Activated CD4-positive, alpha-beta T cell treated with anti-CD3 and anti-CD28 coated beads for 36 hours (primary cell): ENCODE measurements at regions not wholly inside any gene's neighbourhood (a gene's known extent, or its start where the extent isn't known, plus 50 kb on each side); places are given as distances from the start of the nearest gene placed in this dataset.

Source experiments
- ATAC-seq: fragments of 200-7000 bp; cut with Tn5 transposase; one replicate; pipeline ENCODE4 v1.10.0; 2021; ENCODE audit warnings: mild to moderate bottlenecking, moderate library complexity
- CTCF ChIA-PET: fragments of 350-600 bp; sonication (Branson Sonifier 250); formaldehyde crosslinking; loops from one replicate; lab custom pipeline; 2021; ENCODE audit warnings: antibody characterized with exemption; lab: Charles Lee
- POLR2A ChIA-PET: fragments of 350-600 bp; sonication (Branson Sonifier 250); formaldehyde crosslinking; loops from one replicate; lab custom pipeline; 2021; ENCODE audit warnings: antibody characterized with exemption, inconsistent platforms; lab: Charles Lee
- DNase-seq: peaks from one replicate; pipeline ENCODE4 v3.0.0-alpha.2; 2020
- H3K27ac Mint-ChIP-seq: one replicate; pipeline ENCODE4 v1.8.0; 2021; ENCODE audit warnings: mixed read lengths
- H3K27me3 Mint-ChIP-seq: one replicate; pipeline ENCODE4 v1.8.0; 2021; ENCODE audit warnings: mixed read lengths
- H3K36me3 Mint-ChIP-seq: one replicate; pipeline ENCODE4 v1.8.0; 2021; ENCODE audit warnings: low read depth, mixed read lengths
- H3K4me1 Mint-ChIP-seq: one replicate; pipeline ENCODE4 v1.8.0; 2021; ENCODE audit warnings: mixed read lengths
- H3K4me3 Mint-ChIP-seq: one replicate; pipeline ENCODE4 v1.8.0; 2021; ENCODE audit warnings: mild to moderate bottlenecking, moderate library complexity, mixed read lengths
- H3K9me3 Mint-ChIP-seq: one replicate; pipeline ENCODE4 v1.8.0; 2021; ENCODE audit warnings: low read depth, mixed read lengths
- intact Hi-C, 2 experiments: fragments of 100-400 bp; cut with DNase I in 1 of 2; cut with micrococcal nuclease in 1 of 2; formaldehyde crosslinking; loops; one replicate each; pipeline versions ENCODE4 v1.14.2 to v1.15.1; 2022 to 2024; cut with DNase I, micrococcal nuclease

DNA sequence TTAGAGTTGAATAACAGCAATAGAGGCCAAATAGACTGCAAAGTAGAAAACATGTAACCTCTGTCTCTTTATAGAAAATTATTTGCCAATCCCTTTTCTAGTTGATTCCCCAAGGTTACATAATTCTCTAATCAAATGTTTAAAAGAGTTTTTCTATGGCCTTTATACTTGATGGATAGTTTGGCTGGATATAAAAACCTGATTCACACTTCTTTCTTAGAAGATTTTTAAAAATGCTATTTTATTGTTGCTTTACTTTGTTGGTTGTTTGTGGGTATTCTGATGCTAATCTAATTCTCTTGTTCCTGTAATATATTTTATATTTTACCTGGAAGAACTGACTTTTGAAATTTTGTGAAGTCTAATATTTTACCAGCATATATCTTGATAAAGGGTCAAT is 331.1 kb upstream of the MTPN start:
- DNase-seq (no peak), ATAC-seq (no peak)
- intact Hi-C loops, result no loop called here
- H3K27ac Mint-ChIP-seq, result no peak overlapping the region
- ChIA-PET POLR2A (no interaction called here), CTCF (no interaction called here)
- no peak overlapping the region for H3K4me3 Mint-ChIP-seq
- no peaks in the 10 kb centered on the region for H3K27me3 Mint-ChIP-seq
- peaks cover 5% of the 10 kb centered on the region for H3K9me3 Mint-ChIP-seq
- peaks cover 2% of the 10 kb centered on the region for H3K36me3 Mint-ChIP-seq
- H3K4me1 Mint-ChIP-seq, result no peaks in the 10 kb centered on the region

DNA sequence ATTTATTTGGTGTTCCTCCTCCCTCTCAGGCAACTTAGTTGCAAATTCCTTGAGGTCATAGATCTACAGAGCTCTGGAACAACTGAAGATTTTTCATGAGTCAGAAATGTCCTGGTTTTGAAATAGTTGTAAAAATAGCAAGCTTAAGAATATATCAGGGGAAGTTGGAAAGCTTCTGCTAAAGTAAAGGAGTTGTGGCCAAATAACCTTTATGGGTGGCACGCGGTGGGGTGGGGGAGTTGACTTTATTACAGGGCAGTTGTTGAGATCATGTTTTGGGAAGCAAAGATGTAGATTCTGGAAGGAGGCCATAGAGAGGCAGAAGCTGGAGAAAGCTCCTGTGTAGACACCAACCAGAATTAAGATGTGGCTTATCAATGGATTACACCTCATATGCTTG is 326.0 kb upstream of the MTPN start:
- no peak for DNase-seq
- intact Hi-C loops, result no loop called here
- H3K27me3 Mint-ChIP-seq, result no peaks in the 10 kb centered on the region
- peaks cover 15% of the 10 kb centered on the region for H3K9me3 Mint-ChIP-seq
- no peaks in the 10 kb centered on the region for H3K36me3 Mint-ChIP-seq
- POLR2A ChIA-PET, result no interaction called here
- CTCF ChIA-PET, result no interaction called here
- H3K4me1 Mint-ChIP-seq, result no peaks in the 10 kb centered on the region
- no peak overlapping the region for H3K4me3 Mint-ChIP-seq
- ATAC-seq, result no peak
- no peak overlapping the region for H3K27ac Mint-ChIP-seq

DNA sequence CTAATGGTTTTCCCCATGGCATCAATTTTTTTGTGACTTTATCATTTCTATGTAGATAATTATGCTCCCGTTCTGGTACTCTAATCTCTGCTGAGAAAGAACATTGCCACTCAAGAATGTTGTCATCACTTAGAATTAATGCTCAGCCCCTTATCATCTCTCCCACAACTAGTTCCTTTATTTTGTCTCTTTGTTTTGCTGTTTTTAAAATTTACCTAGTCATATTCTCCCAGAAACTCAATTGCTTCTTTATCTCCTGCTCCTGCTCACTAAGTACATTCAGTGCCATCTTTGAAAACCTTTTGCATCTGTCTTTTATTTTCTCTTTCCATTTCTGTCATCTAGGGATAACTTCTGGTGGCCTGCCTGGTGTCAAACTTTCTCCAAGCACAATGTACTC is 324.9 kb upstream of the MTPN start:
- DNase-seq, result no peak
- Mint-ChIP-seq H3K27ac (no peak overlapping the region), H3K4me1 (no peaks in the 10 kb centered on the region), H3K27me3 (no peaks in the 10 kb centered on the region), H3K9me3 (peaks cover 15% of the 10 kb centered on the region), H3K36me3 (no peaks in the 10 kb centered on the region), H3K4me3 (no peak overlapping the region)
- ATAC-seq, result no peak
- POLR2A ChIA-PET, result no interaction called here
- CTCF ChIA-PET, result no interaction called here
- intact Hi-C loops, result no loop called here

DNA sequence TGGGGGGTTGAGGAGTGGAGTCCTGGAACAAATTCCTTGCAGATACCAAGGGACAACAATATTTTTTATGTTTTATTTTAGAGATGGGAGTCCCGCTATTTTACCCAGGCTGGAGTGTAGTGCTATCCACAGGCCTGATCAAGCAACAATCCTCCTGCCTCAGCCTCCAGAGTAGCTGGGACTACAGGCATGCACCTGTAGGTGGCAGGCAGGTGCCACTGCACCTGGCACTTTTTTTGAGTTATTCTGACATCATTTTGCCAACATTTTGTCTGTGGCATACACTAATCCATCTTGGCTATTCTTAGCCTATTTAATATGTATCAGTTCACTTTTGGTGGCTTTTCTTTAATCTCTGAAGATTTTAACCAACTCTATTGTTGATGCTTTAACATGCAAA is 317.8 kb upstream of the MTPN start:
- Mint-ChIP-seq H3K27ac (no peak overlapping the region), H3K9me3 (peaks cover 2% of the 10 kb centered on the region), H3K27me3 (no peaks in the 10 kb centered on the region), H3K36me3 (no peaks in the 10 kb centered on the region), H3K4me3 (no peak overlapping the region), H3K4me1 (no peaks in the 10 kb centered on the region)
- intact Hi-C loops, result no loop called here
- ChIA-PET POLR2A (no interaction called here), CTCF (no interaction called here)
- DNase-seq (no peak), ATAC-seq (no peak)

DNA sequence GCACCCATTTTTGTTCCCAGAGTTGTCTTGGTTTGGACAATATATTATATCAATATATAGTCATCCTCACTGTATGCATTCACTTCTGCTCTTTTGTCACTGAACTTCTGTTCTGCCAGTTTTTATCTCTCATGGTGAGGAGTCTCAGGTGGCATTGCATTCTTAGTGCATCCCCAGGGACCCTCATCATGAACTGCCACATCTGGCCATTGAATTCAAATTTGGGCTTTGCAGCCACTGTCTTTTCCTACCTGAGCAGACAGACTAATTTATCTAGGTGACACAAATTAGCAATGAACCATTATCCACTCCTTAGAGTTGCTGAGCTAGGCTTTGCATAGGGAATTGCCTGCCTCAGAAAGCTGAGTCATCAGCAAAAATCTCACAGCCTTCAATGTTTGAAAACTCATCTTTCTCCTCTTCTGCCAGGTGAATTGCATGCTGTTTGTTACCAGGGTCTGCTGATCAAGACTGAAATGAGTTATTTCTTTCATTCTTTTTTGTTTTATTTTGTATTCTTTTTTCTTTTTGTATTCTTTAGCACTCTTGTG is 316.8 kb upstream of the MTPN start:
- CTCF ChIA-PET, result interaction anchor here (0.6 kb wide), 1 partner anchor 432 kb away, joined by 4 read pairs; no protein-coding TSS in a partner anchor
- intact Hi-C loops, result no loop called here
- POLR2A ChIA-PET, result no interaction called here
- no peak overlapping the region for H3K27ac Mint-ChIP-seq
- H3K4me3 Mint-ChIP-seq, result no peak overlapping the region
- no peaks in the 10 kb centered on the region for H3K36me3 Mint-ChIP-seq
- DNase-seq, result no peak
- H3K4me1 Mint-ChIP-seq, result no peaks in the 10 kb centered on the region
- peaks cover 2% of the 10 kb centered on the region for H3K9me3 Mint-ChIP-seq
- no peak for ATAC-seq
- H3K27me3 Mint-ChIP-seq, result no peaks in the 10 kb centered on the region

DNA sequence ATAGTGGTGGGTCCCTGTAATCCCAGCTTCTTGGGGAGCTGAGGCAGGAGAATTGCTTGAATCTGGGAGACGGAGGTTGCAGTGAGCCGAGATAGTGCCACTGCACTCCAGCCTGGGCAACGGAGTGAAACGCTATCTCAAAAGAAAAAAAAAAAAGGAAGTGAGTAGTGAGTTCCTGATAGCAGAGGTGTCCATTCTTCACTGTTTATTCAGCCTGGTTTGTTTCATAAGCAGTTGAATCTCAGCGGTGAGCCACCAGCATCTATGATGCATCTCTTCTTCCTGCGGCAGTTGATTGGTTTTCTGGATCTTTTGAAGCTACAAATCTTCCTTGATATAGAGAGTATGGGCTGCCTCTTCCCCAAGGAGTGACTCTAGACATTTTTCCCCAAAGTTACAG is 316.1 kb upstream of the MTPN start:
- Mint-ChIP-seq H3K4me3 (no peak overlapping the region), H3K27me3 (no peaks in the 10 kb centered on the region), H3K27ac (no peak overlapping the region), H3K36me3 (no peaks in the 10 kb centered on the region), H3K9me3 (peaks cover 2% of the 10 kb centered on the region), H3K4me1 (no peaks in the 10 kb centered on the region)
- DNase-seq (no peak), ATAC-seq (no peak)
- ChIA-PET CTCF (interaction anchor here (0.6 to 1.0 kb wide), 2 partner anchors 16 to 432 kb away, joined by 3 to 4 read pairs; no protein-coding TSS in a partner anchor), POLR2A (no interaction called here)
- intact Hi-C loops, result no loop called here

DNA sequence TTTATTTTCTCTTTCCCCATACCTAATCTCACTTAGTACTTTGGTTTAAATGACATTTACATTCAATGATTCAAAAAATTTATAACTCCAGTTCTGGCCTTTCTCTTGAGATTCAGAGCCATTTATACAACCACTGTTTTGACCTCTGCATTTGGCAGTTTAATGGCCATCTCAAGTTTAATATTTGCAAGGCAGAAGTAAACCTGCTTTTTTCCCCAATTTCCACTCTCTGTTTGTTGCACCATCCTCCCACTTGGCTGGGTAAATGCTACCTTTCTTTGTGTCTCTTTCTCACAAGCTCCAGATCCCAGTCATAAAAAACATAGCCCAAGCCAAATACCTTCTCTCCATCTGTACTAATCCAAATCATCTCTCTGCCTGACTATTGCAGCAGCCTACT is 315.2 kb upstream of the MTPN start:
- ChIA-PET CTCF (interaction anchor here (0.8 to 1.0 kb wide), 3 partner anchors 14 to 43 kb away, joined by 3 to 5 read pairs (median 4); no protein-coding TSS in a partner anchor), POLR2A (no interaction called here)
- Mint-ChIP-seq H3K27me3 (no peaks in the 10 kb centered on the region), H3K27ac (no peak overlapping the region), H3K4me1 (no peaks in the 10 kb centered on the region), H3K36me3 (no peaks in the 10 kb centered on the region), H3K9me3 (peaks cover 2% of the 10 kb centered on the region), H3K4me3 (no peak overlapping the region)
- DNase-seq (no peak), ATAC-seq (no peak)
- intact Hi-C loops, result no loop called here

DNA sequence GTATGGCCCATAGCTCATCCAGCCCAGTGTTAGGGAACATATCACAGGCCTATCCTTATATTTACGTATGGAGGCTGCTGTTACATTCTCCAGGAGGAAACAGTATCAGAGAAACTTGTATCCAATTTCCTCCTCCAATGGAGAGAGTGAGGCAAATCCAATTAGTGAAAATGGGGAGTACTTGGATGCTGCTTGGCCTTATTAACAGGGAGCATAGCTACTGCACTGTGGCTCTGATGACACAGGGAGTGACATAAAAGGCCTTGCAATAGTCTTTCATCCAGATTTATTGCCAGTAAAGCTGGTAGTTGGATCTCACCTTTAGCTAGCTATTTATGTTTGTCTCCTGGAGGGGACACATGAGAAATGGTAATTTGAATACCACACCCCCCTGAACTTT is 313.2 kb upstream of the MTPN start:
- ATAC-seq (no peak), DNase-seq (no peak)
- Mint-ChIP-seq H3K27ac (no peak overlapping the region), H3K27me3 (no peaks in the 10 kb centered on the region), H3K36me3 (no peaks in the 10 kb centered on the region), H3K4me3 (no peak overlapping the region), H3K9me3 (no peaks in the 10 kb centered on the region), H3K4me1 (no peaks in the 10 kb centered on the region)
- CTCF ChIA-PET, result no interaction called here
- intact Hi-C loops, result no loop called here
- POLR2A ChIA-PET, result no interaction called here

DNA sequence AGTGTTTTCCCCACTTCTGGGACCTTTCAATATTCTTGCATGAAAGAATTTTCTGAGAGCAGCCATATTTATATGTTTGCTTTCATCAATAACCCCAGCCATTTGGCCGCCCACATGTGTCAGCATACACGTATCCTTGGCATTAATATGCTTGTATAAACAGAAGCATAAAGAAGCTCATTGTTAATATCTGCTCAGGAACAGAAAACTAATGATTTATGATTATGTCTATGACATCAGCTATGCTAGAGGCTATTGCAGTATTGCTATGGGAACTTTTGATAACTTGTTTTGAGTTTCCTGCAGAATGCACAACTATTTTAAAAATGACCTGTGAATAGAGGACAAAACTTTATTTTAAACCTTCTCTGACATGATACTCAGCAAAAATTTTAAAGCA is 300.9 kb upstream of the MTPN start:
- no peak overlapping the region for H3K4me3 Mint-ChIP-seq
- DNase-seq (no peak), ATAC-seq (no peak)
- no peak overlapping the region for H3K27ac Mint-ChIP-seq
- no peaks in the 10 kb centered on the region for H3K36me3 Mint-ChIP-seq
- intact Hi-C loops, result no loop called here
- peaks cover 3% of the 10 kb centered on the region for H3K9me3 Mint-ChIP-seq
- ChIA-PET POLR2A (no interaction called here), CTCF (interaction anchor here (0.9 to 1.0 kb wide), 2 partner anchors 14 kb away, joined by 3 to 5 read pairs; no protein-coding TSS in a partner anchor)
- H3K27me3 Mint-ChIP-seq, result no peaks in the 10 kb centered on the region
- no peaks in the 10 kb centered on the region for H3K4me1 Mint-ChIP-seq

DNA sequence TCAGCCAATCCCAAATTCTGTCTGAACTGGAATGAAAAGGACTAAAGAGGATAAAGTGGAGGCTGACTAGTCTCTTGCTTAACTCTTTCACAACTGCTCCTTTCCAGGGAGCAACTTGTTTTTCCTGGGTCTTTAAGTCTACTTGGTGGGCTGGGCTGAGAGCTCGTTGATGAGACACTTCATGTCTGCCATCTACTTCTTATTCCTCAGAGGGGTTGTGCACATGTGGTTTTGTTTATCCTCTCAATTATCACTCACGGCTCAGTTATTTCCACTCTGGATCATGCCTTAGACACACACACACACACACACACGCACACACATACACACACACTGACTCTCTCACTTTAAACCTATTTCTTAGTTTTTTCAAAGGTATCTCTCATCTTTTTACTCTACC is 298.6 kb upstream of the MTPN start:
- Mint-ChIP-seq H3K9me3 (peaks cover 3% of the 10 kb centered on the region), H3K4me1 (no peaks in the 10 kb centered on the region), H3K4me3 (no peak overlapping the region), H3K36me3 (no peaks in the 10 kb centered on the region), H3K27ac (no peak overlapping the region), H3K27me3 (no peaks in the 10 kb centered on the region)
- POLR2A ChIA-PET, result no interaction called here
- ATAC-seq (no peak), DNase-seq (no peak)
- intact Hi-C loops, result no loop called here
- CTCF ChIA-PET, result no interaction called here

DNA sequence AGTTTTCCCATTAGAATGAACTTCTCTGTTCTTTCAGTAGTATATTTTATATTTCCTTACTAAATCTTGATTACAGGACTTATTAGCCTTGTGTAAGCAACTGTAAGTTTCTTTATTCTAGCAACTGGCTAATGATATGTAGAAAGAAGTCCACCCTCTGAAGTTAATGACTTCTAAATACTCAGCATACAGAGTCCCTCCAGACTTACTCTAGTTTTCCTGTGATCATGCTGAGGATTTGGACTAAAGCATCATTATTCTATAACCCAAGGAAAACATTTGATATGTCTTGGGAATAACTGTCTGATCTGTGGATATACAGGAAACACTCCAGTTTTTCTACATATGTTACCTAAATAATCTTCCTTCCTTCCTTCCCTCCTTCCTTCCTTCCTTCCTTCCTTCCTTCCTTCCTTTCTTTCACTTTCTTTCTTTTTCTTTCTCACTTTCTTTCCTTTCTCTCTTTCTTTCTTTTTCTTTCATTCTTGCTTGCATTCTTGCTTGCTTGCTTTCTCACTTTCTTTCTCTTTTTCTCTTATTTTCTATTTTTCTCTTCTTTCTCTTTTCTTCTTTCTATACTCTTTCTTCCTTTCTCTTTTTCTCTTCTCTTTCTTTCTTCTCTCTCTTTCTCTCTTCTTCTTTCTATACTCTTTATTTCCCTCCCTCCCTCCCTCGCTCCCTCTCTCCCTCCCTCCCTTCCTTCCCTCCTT is 297.6 kb upstream of the MTPN start:
- no peak overlapping the region for H3K27ac Mint-ChIP-seq
- DNase-seq, result no peak
- POLR2A ChIA-PET, result no interaction called here
- peaks cover 3% of the 10 kb centered on the region for H3K9me3 Mint-ChIP-seq
- H3K36me3 Mint-ChIP-seq, result no peaks in the 10 kb centered on the region
- ATAC-seq, result no peak
- no peaks in the 10 kb centered on the region for H3K27me3 Mint-ChIP-seq
- H3K4me1 Mint-ChIP-seq, result no peaks in the 10 kb centered on the region
- CTCF ChIA-PET, result no interaction called here
- intact Hi-C loops, result no loop called here
- no peak overlapping the region for H3K4me3 Mint-ChIP-seq

DNA sequence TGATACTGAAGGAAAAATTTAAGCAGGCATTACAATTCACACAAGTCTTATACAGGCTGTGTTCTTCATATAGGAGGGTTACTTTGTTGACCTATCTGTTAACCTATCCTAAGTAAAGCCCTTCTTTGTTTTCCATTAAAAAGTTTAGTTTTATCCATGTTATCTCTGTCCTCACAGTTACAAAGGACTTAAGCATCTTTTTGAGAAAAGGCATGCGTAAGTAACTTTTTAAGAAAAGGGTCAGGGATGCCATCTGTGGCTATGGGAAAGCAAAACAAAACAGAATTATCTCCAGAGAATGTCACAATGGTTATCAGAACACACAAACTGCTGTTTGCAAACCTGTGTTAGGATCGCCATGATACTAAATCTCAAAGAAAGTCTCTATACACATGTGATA is 295.8 kb upstream of the MTPN start:
- POLR2A ChIA-PET, result no interaction called here
- intact Hi-C loops, result no loop called here
- no peaks in the 10 kb centered on the region for H3K27me3 Mint-ChIP-seq
- H3K9me3 Mint-ChIP-seq, result peaks cover 5% of the 10 kb centered on the region
- no peak for DNase-seq
- no peak for ATAC-seq
- H3K4me1 Mint-ChIP-seq, result no peaks in the 10 kb centered on the region
- no peaks in the 10 kb centered on the region for H3K36me3 Mint-ChIP-seq
- H3K27ac Mint-ChIP-seq, result no peak overlapping the region
- no peak overlapping the region for H3K4me3 Mint-ChIP-seq
- CTCF ChIA-PET, result no interaction called here
